ENCODE measurements at regions not wholly inside any gene's neighbourhood (a gene's known extent, or its start where the extent isn't known, plus 50 kb on each side); places are given as distances from the start of the nearest gene placed in this dataset.
"Not testable (repeated sequence)": the region's sequence is repeated elsewhere in the genome, so short reads cannot be mapped to it uniquely, and the experiment has no call there.

DNA sequence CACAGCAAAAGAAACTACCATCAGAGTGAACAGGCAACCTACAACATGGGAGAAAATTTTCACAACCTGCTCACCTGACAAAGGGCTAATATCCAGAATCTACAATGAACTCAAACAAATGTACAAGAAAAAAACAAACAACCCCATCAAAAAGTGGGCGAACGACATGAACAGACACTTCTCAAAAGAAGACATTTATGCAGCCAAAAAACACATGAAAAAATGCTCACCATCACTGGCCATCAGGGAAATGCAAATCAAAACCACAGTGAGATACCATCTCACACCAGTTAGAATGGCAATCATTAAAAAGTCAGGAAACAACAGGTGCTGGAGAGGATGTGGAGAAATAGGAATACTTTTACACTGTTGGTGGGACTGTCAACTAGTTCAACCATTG is 207.8 kb downstream of the USP6NL start:
- not testable (repeated sequence) for DNase-seq

DNA sequence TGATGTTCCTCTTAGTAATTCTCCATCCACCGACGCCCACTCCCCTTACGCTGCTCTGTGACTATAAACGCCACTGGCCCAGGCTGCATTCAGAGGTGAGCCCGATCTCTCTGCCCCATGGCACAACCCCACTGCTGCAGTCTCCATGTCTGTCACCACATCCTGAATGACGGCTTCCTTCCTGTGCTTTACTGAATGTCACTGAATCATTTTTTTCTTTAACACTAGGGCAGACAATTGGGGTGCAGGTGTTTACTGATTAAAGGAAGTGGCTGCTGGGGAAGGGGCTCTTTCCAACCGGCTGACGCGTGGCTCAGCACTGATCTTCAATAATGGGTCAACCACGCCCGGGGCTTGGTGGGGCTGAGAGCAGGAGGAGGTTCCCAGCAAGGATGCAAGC is 208.3 kb downstream of the USP6NL start:
- peak; percentile 53 for DNase-seq

DNA sequence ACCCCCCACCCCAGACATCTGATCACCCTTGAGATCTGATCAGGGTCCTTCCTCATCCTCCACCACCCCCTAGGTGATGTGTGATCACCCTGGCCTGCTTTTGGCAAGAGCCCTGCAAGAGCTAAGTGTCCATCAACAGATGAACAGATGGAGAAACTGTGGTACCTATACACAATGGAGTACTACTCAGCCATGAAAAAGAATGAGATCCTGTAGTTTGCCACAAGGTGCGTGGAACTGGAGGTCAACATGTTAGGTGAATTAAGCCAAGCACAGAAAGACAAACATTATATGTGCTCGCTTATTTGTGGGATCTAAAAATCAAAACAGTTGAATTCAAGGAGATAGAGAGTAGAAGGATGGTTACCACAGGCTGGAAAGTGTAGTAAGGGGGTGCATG is 209.1 kb downstream of the USP6NL start:
- no peak for DNase-seq

DNA sequence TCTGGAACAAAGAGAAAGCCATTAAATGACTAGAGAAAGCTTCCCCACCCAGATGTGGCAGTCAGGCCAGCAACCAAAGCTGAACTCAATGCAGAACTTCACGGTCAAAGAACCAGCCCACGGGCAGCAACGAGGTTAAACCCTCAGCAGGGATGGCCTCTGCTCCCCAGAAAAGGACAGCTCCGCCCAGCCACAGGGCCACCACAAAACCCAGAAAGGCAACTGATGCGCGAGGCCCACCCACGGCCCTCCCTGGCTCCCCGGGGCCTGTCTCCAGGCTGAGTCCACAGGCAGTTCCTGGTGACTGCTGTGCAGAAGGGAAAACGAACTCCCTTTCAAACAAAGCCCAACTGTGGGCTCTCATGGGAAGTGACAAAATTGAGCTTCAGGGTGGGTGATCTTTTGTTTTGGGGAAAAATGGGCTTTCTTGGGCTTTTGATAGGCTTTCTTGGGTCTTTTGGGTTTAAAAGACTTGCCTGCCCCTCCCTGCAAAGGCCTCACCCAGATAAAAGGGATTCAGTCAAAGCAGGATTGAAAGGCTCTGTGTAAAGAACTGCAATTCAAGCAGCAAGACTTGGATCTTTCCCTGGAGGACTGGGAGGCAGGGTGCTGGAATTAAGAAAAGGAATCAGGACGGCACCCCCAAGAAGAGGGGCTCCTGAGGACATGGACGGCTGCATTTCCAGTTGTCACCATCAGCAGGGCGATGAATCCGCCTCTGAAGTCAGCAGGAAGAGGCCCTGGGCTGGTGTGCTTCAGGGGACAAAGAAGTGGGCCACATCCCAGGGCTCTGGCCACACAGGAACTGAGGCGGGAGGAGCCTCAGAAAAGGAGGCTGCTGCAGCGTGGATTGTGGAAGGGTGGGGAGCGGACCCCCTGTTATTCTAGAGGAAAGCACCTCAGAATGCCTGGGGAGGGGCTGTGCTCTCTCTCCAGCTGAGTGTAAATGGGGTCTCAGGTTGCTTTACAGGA is 209.9 kb downstream of the USP6NL start:
- peak; percentile 7 for DNase-seq

DNA sequence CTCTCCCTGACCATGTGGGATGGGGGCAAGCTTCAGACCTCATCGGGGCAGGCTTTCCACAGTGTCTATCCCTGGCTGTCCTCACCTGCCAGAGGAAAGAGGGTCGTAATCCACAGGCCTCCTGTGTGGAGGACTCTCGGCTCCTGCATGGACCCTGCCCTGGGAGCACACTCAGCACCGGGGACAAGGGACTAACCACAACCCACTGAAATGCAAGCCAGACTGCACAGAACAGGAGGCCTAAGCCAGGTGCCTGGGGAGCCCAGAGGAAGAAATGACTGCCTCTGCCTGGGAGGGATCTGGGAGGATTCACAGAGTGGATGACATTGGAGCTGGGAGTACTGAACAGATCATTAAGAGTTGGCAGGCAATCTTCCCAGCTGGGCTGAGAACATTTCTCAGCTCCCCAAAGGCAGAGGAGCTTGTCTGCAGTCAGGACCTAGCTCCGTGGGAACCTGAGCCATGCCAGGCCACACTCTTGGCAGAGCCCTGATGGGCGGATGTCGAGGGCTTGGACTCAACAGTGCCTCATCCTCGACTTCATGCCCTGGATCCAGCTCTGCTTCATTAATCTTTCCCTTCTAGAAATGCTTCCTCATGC is 213.4 kb downstream of the USP6NL start:
- DNase-seq, result no peak

DNA sequence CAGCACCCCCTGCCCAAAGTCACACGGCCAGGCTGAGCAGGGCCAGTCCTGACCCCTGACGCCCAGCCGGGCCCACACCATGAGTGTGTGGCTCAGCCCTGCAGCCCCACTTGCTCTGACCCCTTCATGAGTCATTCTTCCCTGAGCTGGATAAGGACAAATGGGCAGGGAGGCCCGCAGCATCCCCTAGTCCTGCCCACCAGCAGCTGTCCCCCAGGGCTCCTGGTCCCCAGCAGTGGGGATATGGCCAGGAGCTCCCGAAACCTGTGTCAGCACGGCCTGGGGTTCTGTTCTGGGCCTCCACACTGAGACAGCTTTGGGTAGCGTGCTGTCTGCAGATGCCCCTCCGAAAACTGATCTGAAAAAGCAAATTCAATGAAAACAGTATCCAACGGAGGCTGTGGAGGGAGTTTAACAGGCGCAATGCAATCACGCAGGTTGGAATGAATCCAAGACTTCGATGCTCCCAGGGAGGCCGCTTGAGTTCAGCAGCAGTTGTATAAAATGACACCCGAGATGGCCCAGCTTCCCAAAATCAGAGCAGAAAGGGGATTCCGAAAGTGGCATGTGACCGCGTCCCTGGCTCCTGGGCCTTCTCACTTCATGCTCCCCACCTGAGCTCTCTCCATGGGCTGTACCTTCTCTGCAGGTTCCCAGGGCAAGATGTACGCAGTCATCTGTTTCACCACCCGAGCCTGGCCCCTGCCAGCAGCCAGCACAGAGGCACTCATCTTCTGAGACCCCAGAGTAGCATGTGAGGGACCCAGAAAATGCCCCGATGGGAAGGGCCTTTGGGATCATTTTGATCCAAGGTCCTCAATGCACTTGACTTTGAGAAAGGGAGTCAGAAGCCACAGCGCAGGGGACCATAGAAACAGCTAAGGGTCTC is 214.1 kb downstream of the USP6NL start:
- DNase-seq, result no peak

DNA sequence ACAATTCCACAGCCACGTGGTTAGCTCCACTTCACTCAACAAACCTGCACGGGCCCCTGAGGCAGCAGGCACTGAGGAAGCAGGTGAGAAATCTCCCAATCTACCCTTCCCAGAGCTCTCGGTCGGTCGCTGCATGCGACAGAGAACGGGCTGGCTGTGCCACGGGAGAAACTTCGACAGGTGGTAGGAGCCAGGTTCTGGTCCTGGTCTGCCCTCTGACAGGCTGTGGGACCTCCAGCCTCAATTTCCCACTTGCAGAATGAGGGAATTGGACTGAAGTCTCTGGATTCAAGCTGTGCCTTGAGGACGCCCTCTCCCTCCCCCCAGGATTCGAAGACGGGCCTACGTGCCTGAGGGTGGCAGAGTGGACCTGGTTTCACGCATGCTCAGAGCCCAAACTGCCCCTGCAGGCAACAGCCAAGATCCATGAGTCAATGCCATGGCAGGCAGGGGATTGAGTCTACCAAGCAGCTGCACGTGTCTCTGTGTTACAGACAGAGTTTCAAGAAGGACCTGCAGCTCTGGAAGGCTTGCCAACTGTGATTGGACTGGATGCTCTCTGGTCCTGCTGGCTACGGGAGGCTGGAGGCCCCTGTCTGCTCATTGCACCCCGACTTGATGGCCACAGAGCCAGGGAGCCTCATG is 215.0 kb downstream of the USP6NL start:
- no peak for DNase-seq

DNA sequence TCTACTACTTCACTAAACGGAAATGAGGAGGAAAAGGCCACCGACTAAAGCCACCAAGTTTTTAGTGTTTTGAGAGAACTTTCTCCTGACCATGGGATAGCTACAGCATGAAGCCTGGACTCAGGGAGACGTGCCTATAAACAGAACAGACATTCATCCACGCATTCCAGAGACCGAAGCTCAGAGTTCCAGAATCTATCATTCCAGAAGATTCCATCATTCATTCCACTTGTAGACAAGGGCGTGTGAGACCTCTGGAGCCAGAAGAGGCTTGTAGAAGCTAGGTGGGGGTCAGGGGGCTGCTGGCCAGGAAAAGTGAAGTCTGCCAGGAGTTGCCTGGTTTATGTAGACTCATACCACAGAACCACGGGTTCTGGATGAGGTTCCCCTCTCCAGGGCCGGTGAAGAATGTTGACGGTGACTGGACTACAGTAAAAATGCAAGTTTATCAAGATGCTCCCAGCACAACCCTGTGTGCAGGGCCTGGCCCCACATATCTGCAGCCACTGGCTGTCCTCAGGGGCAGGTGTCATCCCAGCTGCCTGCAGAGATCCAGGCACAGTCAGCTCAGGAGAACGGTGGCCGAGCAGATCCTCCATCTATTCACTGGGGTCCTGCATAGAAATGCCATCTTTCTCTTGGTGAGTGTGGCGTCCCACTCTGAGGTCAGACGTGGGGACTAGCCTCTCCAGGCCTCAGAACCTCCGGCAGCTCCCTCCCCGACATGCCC is 215.7 kb downstream of the USP6NL start:
- DNase-seq, result no peak

DNA sequence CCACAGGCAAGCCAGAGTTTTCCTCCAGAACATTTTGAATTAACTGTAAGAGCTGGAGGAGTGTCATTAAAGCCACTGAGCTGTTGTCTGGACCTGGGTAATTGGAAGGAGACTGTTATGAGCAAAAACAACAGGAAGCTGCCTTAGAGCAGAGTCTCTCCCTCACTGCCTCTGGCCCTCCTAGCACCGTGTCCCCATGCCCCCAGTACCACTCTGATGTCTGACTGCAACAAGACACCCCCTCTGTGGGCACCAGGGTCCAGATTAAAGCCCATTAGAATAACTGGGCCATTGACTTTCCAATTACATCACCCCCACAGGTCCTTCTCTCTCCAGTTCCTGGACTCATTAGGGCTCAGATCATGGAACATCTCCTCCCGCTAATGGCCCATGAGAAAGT is 216.3 kb downstream of the USP6NL start:
- DNase-seq, result no peak

DNA sequence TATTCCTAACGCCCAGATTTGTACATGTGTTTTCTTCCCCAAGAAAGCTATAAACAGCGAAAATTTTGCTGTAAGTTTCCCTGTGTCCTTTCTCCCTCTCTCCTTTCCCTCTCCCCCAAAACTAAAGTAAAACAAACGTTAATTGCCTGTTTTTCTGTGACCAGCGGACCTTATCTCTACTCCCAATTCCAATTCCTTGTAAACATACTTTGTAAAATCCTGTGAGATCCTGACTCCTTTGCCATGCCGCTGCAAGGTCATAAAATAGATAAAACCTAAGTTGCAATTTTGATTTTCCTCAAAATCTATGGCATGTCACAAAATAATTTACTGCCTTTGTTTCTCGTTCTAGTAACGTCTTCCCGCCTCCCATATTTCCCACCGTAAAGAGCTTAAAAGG is 217.6 kb downstream of the USP6NL start:
- no peak for DNase-seq

DNA sequence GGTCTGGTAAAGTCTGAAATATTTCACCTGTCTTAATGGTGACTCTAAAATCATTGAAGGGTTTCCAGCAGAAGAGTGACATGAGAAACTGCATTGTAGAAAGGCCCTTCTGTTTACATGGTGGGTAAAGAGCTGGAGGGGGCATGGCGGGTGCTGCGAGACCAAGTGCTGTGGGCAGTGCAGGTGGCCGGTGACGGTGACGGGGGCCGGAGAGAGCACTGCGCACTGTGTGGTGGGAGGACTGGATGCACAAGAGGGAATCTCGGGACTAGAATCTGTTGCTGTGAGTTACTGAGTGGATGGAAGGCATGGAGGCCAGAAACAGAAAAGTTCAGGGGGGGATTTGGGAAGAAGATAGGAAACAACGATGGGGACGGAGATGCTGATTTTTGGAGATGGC is 218.7 kb downstream of the USP6NL start:
- no peak for DNase-seq

DNA sequence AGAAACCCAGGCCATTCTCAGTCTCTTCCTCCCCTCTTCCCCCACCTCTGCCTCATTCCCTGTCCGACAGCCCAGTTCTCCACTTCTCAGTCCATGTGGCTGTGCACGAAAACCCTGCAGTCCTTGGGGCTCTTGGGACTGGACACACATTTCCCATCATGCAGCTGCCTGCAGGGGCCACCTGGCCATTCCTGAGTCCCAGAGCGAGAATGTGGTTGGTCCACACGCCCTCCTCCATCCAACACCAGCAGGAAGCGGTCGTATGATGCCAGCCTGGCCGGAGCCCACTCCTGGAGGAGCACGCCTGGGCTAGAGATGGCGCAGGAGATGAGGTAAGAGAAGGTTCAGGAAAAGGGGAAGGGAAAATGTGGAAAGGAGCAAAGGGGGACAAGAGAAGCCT is 222.5 kb downstream of the USP6NL start:
- no peak for DNase-seq

DNA sequence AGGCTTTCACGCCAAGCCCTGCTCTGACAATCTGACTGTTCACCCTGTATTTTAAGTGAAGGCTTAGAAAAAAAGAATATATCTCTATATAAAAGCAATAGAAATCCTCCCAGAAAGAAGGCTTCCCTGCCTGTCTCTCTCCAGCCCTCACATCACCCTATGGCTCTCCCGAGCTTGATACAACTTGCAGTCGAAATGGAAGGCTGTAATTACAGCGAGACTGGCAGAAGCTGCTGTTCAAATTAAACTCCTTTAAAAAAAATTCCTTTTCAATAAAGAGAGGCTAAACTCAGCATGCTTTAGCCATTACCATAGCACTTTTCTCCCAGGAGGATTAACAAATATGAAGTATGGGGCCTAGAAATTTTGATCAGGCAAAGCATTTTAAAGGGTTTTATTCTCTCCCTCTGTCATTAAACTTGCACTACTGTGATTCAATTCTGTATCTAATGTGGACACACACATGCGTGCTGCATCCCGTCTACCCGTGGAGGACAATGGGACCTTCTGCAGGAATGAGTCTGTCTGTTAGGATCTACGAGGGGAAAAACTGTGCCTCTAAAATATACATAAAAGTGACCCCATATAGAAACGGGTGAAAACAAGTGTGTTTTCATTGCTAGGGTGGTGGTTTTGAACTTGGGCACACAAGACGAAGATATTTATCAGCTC is 223.8 kb downstream of the USP6NL start:
- no peak for DNase-seq

DNA sequence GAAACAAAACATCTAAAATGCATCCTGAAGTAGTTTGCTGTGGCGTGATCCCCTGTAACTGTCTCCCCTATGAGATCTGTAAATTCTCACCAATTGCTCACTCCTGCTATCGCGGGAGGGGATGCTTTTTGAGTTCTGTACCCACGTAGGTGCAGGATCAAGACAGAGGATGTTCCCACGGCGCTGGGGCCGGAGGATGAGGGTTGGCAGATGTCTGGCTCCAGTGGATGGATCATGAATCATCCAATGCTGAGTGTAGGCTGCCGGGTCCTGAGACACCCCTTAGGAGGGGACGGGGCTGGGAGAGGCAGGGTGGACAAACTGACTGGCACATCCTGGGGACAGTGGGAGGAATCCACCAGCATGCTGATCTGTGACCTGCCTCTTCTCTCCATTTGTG is 224.4 kb downstream of the USP6NL start:
- no peak for DNase-seq

Measured in activated naive CD4-positive, alpha-beta T cell treated with Interleukin-2 at 50 U/mL for 16 hours (primary cell).